Renal cortex interstitium (tissue), 11 donors: ENCODE measurements at regions not wholly inside any gene's neighbourhood (a gene's known extent, or its start where the extent isn't known, plus 50 kb on each side); places are given as distances from the start of the nearest gene placed in this dataset.
"Not testable (repeated sequence)": the region's sequence is repeated elsewhere in the genome, so short reads cannot be mapped to it uniquely, and the experiment has no call there.

ENCODE experiments used
- DNase-seq, 11 donors: peaks; one replicate each; pipeline ENCODE4 v3.0.0-alpha.2; 2013; ENCODE audit warnings: low read depth in 9 of 11, low spot score in 4 of 11; ENCODE audit errors: extremely low read depth in 1 of 11

DNA sequence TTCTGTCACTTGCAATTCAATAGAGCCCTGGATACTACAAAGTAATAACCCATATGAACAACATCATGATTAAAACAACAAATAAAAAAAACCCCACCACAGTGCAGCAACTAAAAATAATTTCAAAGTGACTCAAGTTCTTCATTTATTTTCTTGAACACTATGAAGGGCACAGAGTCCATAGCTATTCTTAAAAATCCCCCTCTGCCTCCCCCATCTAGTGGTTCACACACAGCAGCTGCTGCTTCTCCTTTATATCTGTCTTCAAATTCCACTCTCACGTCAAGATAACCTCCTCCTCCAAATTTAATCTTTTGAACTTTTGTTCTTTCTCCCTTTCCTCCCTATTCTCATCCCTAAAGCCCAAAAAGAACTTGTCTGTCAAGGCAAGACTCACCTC lies 591.3 kb downstream of the ZEB2 start:
- DNase-seq: no peak

- DNase-seq: no peak
Measured at GRCh38 chr2:143928184-143928583, 591.7 kb downstream of the ZEB2 start.

GRCh38 chr2:143926736-143927135 lies 593.2 kb downstream of the ZEB2 start:
- DNase-seq: no peak

GRCh38 chr2:143922261-143922830 lies 597.6 kb downstream of the ZEB2 start:
- not testable (repeated sequence) for DNase-seq

DNA sequence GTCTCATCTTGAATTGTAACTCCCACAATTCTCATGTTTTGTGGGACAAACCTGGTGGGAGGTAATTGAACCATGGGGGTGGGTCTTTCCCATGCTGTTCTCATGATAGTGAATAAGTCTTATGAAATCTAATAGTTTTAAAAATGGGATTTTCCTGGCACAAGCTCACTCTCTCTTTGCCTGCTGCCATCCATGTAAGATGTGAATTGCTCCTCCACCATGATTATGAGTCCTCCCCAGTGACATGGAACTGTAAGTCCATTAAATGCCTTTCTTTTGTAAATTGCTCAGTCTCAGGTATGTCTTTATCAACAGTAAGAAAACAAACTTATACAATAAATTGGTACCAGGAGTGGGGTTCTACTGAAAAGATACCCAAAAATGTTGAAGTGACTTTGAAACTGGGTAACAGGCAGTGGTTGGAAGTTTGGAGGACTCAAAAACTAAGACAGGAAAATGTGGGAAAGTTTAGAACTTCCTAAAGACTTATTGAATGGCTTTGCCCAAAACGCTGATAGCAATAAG lies 601.4 kb downstream of the ZEB2 start:
- DNase-seq: no peak

DNA sequence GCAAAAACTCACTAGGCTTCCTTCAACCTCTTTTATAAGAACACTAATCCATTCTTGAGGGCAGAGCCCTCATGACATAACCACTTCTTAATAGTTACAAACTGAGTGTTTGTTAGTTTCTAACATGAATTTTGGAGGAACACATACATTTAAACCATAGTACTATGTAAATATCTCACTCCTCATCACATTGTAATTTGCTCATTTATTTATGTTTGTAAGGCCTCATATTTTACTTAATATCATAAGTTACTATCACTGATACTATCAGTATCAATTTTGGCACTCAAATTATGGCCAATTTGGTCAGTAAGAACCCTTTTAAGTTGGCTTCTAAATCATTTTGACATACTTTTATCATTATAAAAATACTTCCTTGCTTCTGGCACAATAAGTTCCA lies 603.1 kb downstream of the ZEB2 start:
- DNase-seq: no peak

GRCh38 chr2:143909577-143910353 lies 610.2 kb downstream of the ZEB2 start:
- DNase-seq: no peak

DNA sequence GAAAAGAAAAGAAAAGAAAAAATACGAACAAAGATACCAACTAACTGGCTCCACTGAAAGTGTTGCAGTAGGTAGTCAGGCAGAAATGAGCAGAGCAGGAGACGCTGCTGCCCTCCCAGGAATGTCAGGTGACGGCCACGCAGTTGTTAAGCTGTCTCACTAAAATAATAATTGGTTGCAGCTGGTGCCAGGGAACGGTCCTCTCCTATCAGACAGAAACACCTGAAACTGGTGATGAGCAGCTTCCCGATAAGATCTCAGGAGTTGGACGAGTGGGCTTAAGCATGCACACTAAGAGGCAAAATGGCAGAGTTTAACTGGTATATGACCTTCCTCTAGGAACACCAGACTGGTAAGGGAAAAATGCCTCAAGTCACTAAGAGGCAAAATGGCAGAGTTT lies 611.1 kb downstream of the ZEB2 start:
- no peak for DNase-seq

GRCh38 chr2:143907801-143908200 lies 612.1 kb downstream of the ZEB2 start:
- no peak for DNase-seq

- DNase-seq: no peak
Measured at GRCh38 chr2:143906850-143907249, 613.1 kb downstream of the ZEB2 start.

DNA sequence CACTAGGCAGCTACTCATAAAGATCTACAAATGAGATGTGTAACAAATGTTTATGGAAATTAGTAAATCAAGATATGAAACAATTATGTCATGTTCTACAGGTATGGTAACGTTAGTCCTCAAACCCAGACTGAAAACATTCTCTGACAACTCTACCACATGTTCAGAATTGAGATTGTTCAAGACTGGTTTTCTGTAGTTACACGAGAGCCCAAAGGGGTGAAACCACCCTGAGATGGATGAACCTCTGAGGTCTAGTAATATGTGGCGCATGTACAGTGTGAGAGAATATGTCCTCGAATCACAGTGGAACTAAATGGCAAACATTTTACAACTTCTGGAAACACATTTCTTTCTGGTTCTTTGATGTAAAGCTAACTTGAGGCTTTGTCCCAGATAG lies 614.3 kb downstream of the ZEB2 start:
- DNase-seq: no peak

DNA sequence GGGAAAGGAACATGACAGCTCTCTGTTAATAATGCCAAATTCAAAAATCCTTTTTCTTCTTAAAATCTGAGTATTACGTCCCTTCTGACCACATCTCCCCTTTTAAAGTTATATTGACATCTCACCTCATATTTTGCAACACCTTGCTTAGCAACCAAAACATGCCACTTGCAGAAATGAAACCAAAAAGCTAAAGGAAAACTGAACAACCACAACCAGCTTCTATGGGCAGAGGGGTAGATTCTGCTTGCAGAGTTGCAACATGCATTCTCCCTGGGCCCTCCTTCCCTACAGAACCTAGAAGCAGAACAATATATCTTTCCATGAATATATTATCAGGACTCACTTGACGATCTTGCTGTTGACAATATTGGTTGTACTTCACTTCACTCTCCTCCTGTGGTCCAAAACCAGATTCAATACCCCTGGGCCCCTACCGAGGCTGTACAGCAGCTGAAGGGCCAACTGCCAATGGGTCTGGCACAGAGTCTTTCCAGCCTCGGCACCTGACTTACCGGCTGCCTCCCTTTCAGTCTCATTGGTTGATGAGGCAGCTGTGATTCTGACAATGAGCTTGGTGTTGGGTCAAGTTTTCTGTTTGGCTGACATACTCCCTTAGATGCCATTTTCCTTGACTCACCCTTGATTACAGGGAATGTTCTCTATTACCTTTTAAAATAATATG lies 616.6 kb downstream of the ZEB2 start:
- no peak for DNase-seq

- no peak for DNase-seq
Measured at GRCh38 chr2:143901185-143901842, 618.6 kb downstream of the ZEB2 start.

DNA sequence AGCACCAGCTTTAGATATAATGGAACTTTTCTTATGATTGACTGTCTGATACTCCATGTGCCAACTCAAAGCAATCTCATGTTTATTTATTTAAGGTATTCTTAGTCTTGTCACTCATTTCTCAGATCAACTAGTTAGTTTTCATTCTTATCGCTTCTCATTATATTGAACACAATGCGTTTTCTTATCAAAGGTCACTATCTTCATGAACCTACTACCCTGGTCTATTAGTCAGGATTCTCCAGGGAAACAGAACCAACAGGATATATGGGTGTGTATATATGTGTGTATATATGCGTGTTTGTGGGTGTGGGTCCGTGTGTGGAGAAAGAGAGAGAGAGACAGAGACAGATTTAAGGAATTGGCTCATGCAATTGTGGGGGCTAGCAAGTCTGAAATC lies 619.9 kb downstream of the ZEB2 start:
- DNase-seq: no peak

DNA sequence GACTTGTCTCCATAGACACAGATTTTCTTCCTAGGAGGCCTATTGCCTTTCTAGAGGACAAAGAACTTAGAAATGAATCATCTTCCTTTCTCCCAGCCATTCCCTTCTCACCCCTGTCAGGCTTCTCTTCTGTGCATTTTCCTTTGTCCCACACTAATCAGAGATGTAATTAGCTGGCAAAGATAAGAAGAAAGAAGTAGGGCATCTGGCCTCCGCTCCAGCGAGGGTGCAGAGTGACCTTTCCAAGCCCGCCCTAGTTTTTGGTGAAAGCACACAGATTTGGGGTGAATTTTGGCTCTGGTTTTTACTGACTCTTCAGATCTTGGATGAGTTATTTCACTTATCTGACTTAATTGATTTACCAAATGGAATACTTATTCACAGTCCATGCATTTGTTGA lies 626.5 kb downstream of the ZEB2 start:
- no peak for DNase-seq

DNA sequence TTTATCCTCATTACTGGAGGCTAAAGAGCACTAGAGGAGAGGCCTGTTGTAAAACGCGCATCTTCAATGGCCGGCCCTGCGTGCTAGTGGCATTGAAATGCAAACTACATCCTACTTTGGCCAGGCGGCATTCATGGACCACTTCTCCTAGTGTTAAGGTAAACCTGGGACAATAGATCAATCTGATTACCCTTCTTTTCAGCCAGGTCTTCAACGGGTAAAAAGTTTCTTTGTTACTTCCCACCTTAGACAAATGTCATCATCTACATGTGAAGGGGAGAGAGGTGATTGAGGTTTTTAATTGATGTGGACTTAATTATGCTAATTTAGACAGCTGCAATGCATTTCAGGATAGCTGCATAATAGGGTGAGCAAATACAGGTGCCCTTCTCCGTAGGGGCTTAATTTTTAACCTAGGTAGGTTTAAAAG lies 628.0 kb downstream of the ZEB2 start:
- DNase-seq: no peak

GRCh38 chr2:143890798-143891197 lies 629.1 kb downstream of the ZEB2 start:
- DNase-seq: no peak

GRCh38 chr2:143889216-143889615 lies 630.7 kb downstream of the ZEB2 start:
- DNase-seq: no peak

- no peak for DNase-seq
Measured at GRCh38 chr2:143885461-143885860, 634.5 kb downstream of the ZEB2 start.

DNA sequence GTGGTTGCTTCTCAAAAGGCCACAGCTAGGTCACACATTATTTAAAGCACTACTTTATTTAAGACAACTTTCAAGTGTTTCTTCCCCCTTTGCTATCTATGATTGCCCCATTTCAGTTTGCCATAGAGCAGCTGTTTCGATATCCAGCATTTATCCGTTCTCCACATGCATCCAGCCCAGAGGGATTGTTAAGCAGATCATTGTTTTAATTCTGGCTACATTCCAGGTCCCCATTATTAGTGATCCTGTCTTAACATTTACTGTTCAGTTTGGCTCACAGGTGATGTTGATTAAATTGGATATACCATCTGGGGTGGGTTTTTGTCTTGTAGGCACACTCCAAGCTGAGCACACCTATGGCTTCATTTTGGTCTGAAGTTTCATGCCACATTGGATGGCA lies 638.7 kb downstream of the ZEB2 start:
- no peak for DNase-seq
